Loucy (cell line): ENCODE measurements at regions not wholly inside any gene's neighbourhood (a gene's known extent, or its start where the extent isn't known, plus 50 kb on each side); places are given as distances from the start of the nearest gene placed in this dataset.

Source experiments
- EZH2phosphoT487 ChIP-seq: fragments of 200-600 bp; IDR thresholded peaks from 2 replicates; pipeline ENCODE4 v1.6.1; 2018; ENCODE audit warnings: antibody characterized with exemption, mild to moderate bottlenecking, moderate library complexity, borderline replicate concordance
- TF ChIP-seq, protein P1 (sequence below): fragments of 200-600 bp; sonication (generic); conservative IDR thresholded peaks from 2 replicates; pipeline ENCODE4 v1.5.1; 2014; ENCODE audit warnings: mild to moderate bottlenecking, antibody characterized with exemption, low read length

DNA sequence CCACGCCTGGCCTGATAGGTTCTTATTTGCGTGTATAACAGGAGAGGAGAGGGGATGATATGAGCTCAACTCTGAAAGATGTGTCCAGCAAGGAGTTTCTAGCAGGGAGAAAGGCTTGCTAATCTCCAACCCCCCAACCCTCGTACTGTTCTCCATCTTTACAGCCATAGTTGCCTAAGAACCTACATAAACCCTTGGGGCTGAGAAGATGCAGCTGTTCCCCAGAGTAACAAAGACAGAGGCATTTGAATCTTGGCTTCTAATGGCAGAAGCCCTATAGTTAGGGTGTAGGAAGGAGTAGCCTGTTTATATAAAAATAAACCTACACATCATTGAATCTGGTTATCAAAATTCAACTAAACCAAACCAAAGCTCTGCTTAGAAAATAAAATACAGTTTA lies 631.4 kb upstream of the SLC35B3 start:
- TF ChIP-seq, protein P1, sequence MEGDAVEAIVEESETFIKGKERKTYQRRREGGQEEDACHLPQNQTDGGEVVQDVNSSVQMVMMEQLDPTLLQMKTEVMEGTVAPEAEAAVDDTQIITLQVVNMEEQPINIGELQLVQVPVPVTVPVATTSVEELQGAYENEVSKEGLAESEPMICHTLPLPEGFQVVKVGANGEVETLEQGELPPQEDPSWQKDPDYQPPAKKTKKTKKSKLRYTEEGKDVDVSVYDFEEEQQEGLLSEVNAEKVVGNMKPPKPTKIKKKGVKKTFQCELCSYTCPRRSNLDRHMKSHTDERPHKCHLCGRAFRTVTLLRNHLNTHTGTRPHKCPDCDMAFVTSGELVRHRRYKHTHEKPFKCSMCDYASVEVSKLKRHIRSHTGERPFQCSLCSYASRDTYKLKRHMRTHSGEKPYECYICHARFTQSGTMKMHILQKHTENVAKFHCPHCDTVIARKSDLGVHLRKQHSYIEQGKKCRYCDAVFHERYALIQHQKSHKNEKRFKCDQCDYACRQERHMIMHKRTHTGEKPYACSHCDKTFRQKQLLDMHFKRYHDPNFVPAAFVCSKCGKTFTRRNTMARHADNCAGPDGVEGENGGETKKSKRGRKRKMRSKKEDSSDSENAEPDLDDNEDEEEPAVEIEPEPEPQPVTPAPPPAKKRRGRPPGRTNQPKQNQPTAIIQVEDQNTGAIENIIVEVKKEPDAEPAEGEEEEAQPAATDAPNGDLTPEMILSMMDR = no peak
- no peak for TF ChIP-seq EZH2phosphoT487
